CD4-positive, alpha-beta T cell (primary cell): ENCODE measurements at regions not wholly inside any gene's neighbourhood (a gene's known extent, or its start where the extent isn't known, plus 50 kb on each side); places are given as distances from the start of the nearest gene placed in this dataset.

Experiments
- ATAC-seq: fragments of 200-7000 bp; cut with Tn5 transposase; one replicate; pipeline ENCODE4 v1.10.0; 2022; ENCODE audit warnings: mild to moderate bottlenecking; ENCODE audit not compliant: poor library complexity
- CTCF ChIA-PET: fragments of 350-600 bp; sonication (Branson Sonifier 250); formaldehyde crosslinking; loops from one replicate; lab custom pipeline; 2021; ENCODE audit warnings: antibody characterized with exemption, inconsistent platforms; lab: Charles Lee
- POLR2A ChIA-PET: fragments of 350-600 bp; sonication (Branson Sonifier 250); formaldehyde crosslinking; loops from one replicate; lab custom pipeline; 2021; ENCODE audit warnings: antibody characterized with exemption, inconsistent platforms; lab: Charles Lee
- DNase-seq, 14 experiments: peaks; one replicate each; pipeline ENCODE4 v3.0.0-alpha.2; 2013 to 2020; ENCODE audit warnings: mixed read lengths in 2 of 14
- H3K27ac ChIP-seq, 2 donors: one replicate each; pipeline versions ENCODE4 v1.5.1 to v1.7.0; 2013; ENCODE audit warnings: low read length in 2 of 2, low read depth in 1 of 2, mild to moderate bottlenecking in 1 of 2
- H3K27me3 ChIP-seq, 2 experiments: 1 replicate in 1 of 2; 2 replicates in 1 of 2; pipeline versions ENCODE4 v1.6.1 to v1.7.0; 2013; ENCODE audit warnings: low read length in 2 of 2, control low read depth in 1 of 2, mild to moderate bottlenecking in 1 of 2, moderate library complexity in 1 of 2; ENCODE audit not compliant: insufficient read depth in 2 of 2, control insufficient read depth in 1 of 2
- H3K36me3 ChIP-seq: one replicate; pipeline ENCODE4 v1.6.1; 2013; ENCODE audit warnings: low read length, control low read depth; ENCODE audit not compliant: insufficient read depth
- H3K4me1 ChIP-seq: one replicate; pipeline ENCODE4 v1.6.1; 2013; ENCODE audit warnings: low read length, control low read depth; ENCODE audit not compliant: insufficient read depth
- H3K4me3 ChIP-seq: one replicate; pipeline ENCODE4 v1.5.1; 2013; ENCODE audit warnings: mild to moderate bottlenecking, low read length, moderate library complexity
- H3K9me3 ChIP-seq, 2 experiments: 1 replicate in 1 of 2; 2 replicates in 1 of 2; pipeline versions ENCODE4 v1.6.1 to v1.7.0; 2013; ENCODE audit warnings: low read length in 2 of 2, mild to moderate bottlenecking in 2 of 2, control low read depth in 1 of 2, moderate library complexity in 1 of 2; ENCODE audit not compliant: control insufficient read depth in 1 of 2, insufficient read depth in 1 of 2
- H3K27ac Mint-ChIP-seq: one replicate; pipeline ENCODE4 v1.8.0; 2020; ENCODE audit warnings: mixed read lengths
- H3K27me3 Mint-ChIP-seq: one replicate; pipeline ENCODE4 v1.8.0; 2021; ENCODE audit warnings: mixed read lengths
- H3K36me3 Mint-ChIP-seq: one replicate; pipeline ENCODE4 v1.8.0; 2021; ENCODE audit warnings: low read depth, mixed read lengths
- H3K4me1 Mint-ChIP-seq: one replicate; pipeline ENCODE4 v1.8.0; 2021; ENCODE audit warnings: low read depth, mixed read lengths
- H3K4me3 Mint-ChIP-seq: one replicate; pipeline ENCODE4 v1.8.0; 2020; ENCODE audit warnings: mild to moderate bottlenecking, mixed read lengths
- H3K9me3 Mint-ChIP-seq: one replicate; pipeline ENCODE4 v1.8.0; 2020; ENCODE audit warnings: mixed read lengths
- CTCF ChIP-seq: fragments of 200-600 bp; IDR thresholded peaks from one replicate; pipeline ENCODE4 v1.8.0; 2022; ENCODE audit warnings: antibody characterized with exemption, mild to moderate bottlenecking
- intact Hi-C, 2 experiments: fragments of 100-400 bp; cut with DNase I in 1 of 2; cut with micrococcal nuclease in 1 of 2; formaldehyde crosslinking; loops; one replicate each; pipeline versions ENCODE4 v1.15.1 to v1.9.0; 2023 to 2025; cut with DNase I, micrococcal nuclease

GRCh38 chr3:71979175-71979574, 194.2 kb upstream of the PROK2 start:
- no peaks in the 10 kb centered on the region for H3K27me3 ChIP-seq
- ChIA-PET POLR2A (no interaction called here), CTCF (no interaction called here)
- H3K27me3 Mint-ChIP-seq: no peaks in the 10 kb centered on the region
- no peaks in the 10 kb centered on the region for H3K4me1 Mint-ChIP-seq
- no peak for TF ChIP-seq CTCF
- H3K27ac ChIP-seq: no peak overlapping the region
- intact Hi-C loops: no loop called here
- no peaks in the 10 kb centered on the region for H3K9me3 Mint-ChIP-seq
- no peaks in the 10 kb centered on the region for H3K4me1 ChIP-seq
- no peak overlapping the region for H3K4me3 Mint-ChIP-seq
- no peaks in the 10 kb centered on the region for H3K9me3 ChIP-seq
- H3K27ac Mint-ChIP-seq: no peak overlapping the region
- ATAC-seq (no peak), DNase-seq (no peak)
- no peak overlapping the region for H3K4me3 ChIP-seq
- H3K36me3 ChIP-seq: no peaks in the 10 kb centered on the region
- H3K36me3 Mint-ChIP-seq: no peaks in the 10 kb centered on the region

GRCh38 chr3:71978150-71978721, 193.3 kb upstream of the PROK2 start:
- Mint-ChIP-seq H3K9me3 (no peaks in the 10 kb centered on the region), H3K4me3 (no peak overlapping the region), H3K27me3 (no peaks in the 10 kb centered on the region), H3K36me3 (no peaks in the 10 kb centered on the region), H3K27ac (no peak overlapping the region), H3K4me1 (no peaks in the 10 kb centered on the region)
- no peak for TF ChIP-seq CTCF
- ATAC-seq: no peak
- H3K4me1 ChIP-seq: no peaks in the 10 kb centered on the region
- no peak overlapping the region for H3K27ac ChIP-seq
- H3K36me3 ChIP-seq: no peaks in the 10 kb centered on the region
- no peaks in the 10 kb centered on the region for H3K27me3 ChIP-seq
- intact Hi-C loops: no loop called here
- POLR2A ChIA-PET: no interaction called here
- DNase-seq: no peak
- CTCF ChIA-PET: no interaction called here
- H3K4me3 ChIP-seq: no peak overlapping the region
- no peaks in the 10 kb centered on the region for H3K9me3 ChIP-seq

GRCh38 chr3:71977525-71977924, 192.6 kb upstream of the PROK2 start:
- no peaks in the 10 kb centered on the region for H3K4me1 ChIP-seq
- H3K36me3 ChIP-seq: no peaks in the 10 kb centered on the region
- H3K27me3 ChIP-seq: no peaks in the 10 kb centered on the region
- Mint-ChIP-seq H3K4me1 (no peaks in the 10 kb centered on the region), H3K27me3 (no peaks in the 10 kb centered on the region), H3K27ac (no peak overlapping the region), H3K9me3 (no peaks in the 10 kb centered on the region), H3K36me3 (no peaks in the 10 kb centered on the region), H3K4me3 (no peak overlapping the region)
- H3K4me3 ChIP-seq: no peak overlapping the region
- ChIA-PET POLR2A (no interaction called here), CTCF (interaction anchor here (0.6 kb wide), 1 partner anchor 15 kb away, joined by 3 read pairs; no protein-coding TSS in a partner anchor)
- intact Hi-C loops: no loop called here
- DNase-seq (no peak), ATAC-seq (no peak)
- TF ChIP-seq CTCF: no peak
- no peak overlapping the region for H3K27ac ChIP-seq
- H3K9me3 ChIP-seq: no peaks in the 10 kb centered on the region
